Sciatic nerve (tissue), 2 donors: ENCODE measurements at regions not wholly inside any gene's neighbourhood (a gene's known extent, or its start where the extent isn't known, plus 50 kb on each side); places are given as distances from the start of the nearest gene placed in this dataset.

Experiments
- ATAC-seq: fragments of 200-7000 bp; cut with Tn5 transposase; one replicate; pipeline ENCODE4 v1.9.1; 2020; ENCODE audit warnings: mild to moderate bottlenecking, moderate library complexity
- DNase-seq: peaks from one replicate; pipeline ENCODE4 v3.0.0-alpha.2; 2020; ENCODE audit warnings: low spot score
- intact Hi-C: fragments of 100-400 bp; cut with DNase I; formaldehyde crosslinking; loops from one replicate; pipeline ENCODE4 v1.14.2; 2022
- donor health status: DM: no; HTN: no; CAD: no.
- donor health status: DM: no; HTN: no; CAD: no.

DNA sequence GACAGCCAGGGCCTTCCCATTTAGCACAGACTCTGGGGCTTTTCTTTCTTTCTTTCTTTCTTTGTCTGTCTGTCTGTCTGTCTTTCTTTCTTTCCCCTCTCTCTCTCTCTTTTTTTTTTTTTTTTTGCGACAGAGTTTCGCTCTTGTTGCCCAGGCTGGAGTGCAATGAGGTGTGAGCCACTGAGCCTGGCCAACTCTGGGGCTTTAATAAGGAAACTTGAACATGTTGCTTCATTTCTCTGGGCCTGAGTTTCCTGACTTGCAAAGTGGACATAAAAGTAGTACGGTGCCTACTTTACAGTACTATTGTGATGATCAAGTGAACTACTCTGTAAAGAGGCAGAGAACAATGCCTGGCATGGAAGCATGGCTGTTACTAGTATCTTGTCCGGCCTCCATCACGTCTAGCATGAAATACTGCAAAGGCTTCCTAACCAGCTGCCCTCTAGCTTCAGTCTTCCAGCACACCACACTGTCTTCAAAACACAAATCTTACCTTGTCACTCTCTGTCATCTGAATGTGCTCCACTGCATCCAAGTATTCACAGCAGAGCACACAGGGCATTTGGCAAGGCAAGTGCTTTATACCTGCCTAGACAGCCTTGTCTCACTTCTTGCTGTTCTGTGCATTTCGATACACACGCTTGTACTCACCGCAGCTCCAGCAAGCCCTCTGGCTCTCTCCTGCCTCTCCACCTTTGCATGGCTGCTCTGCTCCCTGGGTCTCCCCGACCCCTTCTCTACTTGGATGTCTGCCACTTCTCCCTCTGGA, 96.7 kb downstream of the IRF2BPL start:
- ATAC-seq (no peak), DNase-seq (no peak)
- intact Hi-C loops = no loop called here

- ATAC-seq = no peak
Observed at GRCh38 chr14:76930549-76930948, 98.0 kb downstream of the IRF2BPL start.

GRCh38 chr14:76929927-76930326, 98.6 kb downstream of the IRF2BPL start:
- DNase-seq (no peak), ATAC-seq (peak; percentile 38)
- intact Hi-C loops = no loop called here

More at GRCh38 chr14:76930549-76930948, 98.0 kb downstream of the IRF2BPL start:
- DNase-seq = no peak
- intact Hi-C loops = no loop called here

GRCh38 chr14:76927971-76928700, 100.4 kb downstream of the IRF2BPL start:
- ATAC-seq (no peak), DNase-seq (no peak)
- intact Hi-C loops = no loop called here

GRCh38 chr14:76926521-76927251, 100.5 kb downstream of the LRRC74A start:
- intact Hi-C loops = no loop called here
- DNase-seq = peak; percentile 70
- peak; percentile 83 for ATAC-seq

DNA sequence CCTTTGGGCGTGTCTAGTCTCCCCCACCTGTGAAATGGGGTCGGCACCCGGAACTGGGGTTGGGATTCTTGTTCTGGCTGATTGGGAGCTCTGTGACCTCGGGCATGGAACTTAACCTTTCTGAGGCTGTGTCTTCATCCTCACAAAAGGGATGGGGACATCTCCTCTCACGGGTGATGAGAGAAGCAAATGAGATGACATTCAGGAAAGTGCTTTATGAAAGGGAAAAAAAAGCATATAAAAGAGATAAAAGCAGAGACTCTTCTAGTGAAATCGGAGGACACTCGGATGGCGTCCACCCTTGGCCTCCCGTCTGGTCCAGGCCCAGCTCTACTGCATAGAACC, 98.9 kb downstream of the LRRC74A start:
- DNase-seq = no peak
- intact Hi-C loops = no loop called here
- no peak for ATAC-seq

DNA sequence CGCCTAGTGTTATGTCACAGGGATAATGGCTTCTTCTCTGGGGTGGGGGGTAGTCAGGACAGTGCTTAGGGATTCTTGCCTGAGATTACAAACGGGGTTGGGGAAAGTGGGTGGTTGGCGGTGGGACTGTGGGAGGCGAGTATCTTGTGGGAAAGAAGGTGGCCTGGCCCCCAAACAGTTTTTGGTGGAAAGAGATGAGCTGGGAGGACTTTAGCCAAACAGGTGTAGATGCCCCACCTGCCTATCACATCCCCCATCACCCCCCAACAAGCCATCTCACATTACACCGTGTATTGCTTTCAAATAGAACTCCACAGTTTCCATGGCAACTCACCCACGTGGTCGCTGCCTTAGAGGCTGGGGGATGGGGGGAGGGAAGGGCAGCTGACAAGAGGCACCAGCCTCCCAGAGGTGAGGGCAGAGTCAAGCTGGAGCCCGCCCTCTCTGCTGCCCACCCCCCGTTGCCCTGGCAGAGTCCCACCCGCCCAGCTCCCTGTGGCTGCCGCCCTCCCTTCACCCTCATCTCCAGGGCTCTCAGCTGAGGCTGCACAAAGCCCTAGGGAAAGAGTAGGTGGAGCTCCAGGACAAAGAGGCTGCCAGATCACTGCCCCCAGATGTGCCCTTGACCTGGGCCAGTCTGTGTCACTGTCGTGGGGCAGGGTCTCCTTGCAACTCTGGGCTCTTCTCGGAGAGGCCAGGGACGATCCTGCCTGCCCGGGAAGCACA, 98.3 kb downstream of the LRRC74A start:
- intact Hi-C loops = no loop called here
- peak; percentile 12 for ATAC-seq
- DNase-seq = peak; percentile 68

- intact Hi-C loops = no loop called here
- ATAC-seq (no peak), DNase-seq (no peak)
Observed at GRCh38 chr14:76923431-76924370, 97.5 kb downstream of the LRRC74A start.

GRCh38 chr14:76922584-76922983, 96.4 kb downstream of the LRRC74A start:
- intact Hi-C loops = no loop called here
- DNase-seq (no peak), ATAC-seq (no peak)

- intact Hi-C loops = no loop called here
- no peak for ATAC-seq
- DNase-seq = no peak
Observed at GRCh38 chr14:76922092-76922491, 95.9 kb downstream of the LRRC74A start.

DNA sequence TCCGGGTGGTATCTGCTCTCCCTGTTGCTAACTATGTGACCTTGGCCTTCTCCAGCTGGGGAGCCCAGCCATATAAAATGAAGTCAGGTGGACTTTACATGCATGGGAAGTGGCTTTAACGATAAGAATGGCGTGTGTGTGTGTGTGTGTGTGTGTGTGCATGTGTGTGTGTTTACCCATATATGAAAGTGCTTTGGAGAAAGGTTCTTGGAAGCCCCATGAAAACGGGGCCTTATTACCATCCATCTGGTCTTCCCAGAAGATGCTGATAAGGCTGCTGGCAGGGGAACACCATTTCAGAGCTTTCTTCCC, 94.8 kb downstream of the LRRC74A start:
- intact Hi-C loops = no loop called here
- ATAC-seq = no peak
- no peak for DNase-seq

DNA sequence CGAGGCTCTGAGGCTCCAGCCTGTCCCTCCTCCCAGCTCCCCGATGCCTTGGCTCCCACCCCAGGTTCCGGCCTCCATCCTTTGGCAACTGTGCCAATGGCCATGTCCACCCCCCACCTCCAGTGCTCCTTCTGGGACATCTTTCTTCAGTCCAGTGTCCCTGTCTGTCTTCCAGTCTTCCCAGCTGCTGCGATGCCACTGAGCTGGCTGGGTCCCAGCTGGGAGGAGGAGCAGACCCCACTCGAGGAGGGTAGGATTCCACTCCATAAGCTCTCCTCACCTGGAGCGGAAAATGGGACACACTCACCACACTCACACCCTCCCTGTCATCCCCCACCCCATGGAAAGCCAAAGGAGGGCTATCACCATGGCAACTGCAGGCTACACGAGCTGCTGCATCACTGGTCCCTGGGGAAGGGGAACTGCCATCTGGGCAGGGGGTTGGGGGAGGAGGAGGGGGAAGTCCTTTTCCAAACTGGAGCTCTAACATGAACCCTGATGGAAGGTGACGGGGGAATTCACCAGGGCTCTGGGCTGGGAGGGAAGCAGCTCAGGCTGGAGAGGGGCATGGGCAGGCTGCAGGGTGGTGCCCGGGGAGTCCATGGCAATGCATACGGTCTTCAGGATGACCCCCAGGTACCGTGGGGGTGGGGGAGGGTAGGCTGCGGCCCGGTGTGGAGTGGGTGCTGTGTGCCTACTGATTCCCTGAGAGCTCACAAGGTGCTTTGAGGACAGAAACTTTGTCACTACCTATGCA, 94.3 kb downstream of the LRRC74A start:
- DNase-seq = peak; percentile 67
- intact Hi-C loops = no loop called here
- ATAC-seq = no peak

DNA sequence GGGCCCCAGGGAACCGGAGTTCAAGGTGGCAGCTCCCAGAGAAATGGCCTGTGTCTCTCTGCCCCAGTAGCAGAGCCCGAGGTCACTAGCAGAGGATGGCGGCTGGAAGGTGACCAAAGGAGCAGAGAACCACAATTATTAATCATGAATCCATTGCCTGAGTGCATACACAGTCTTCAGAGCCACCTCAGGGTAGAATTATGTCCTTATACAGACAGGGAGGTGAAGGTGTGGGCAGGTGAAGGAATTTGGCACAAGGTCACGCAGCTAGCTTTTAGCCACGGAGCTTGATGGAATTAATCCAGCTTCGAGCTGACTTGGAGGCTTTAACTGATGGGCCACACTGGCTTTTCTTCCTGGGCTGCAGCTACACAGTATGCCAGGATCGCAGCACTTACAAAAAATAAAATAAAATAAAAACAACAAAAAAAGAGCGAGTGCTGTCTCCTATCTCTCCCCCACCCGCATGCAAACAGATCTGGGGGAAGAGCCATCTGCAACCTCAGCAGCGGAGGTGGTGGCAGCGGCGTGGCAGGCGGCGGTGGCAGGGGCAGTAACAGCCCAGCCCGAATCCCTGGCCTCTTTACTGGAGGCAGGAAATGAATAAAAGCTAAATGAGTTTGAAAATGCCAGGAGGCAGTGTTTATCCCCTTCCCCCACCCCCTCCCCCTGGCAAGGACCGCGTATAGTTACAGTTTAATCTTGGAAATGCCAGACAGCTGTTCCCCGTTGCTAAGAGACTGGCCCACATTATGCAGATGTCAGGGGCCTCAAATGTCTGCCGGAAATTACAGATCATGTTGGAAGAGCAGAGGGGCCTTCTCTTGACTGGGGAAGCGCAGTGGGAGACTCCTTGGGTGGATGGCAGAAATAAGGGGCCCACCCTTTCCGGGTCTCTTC, 93.5 kb downstream of the LRRC74A start:
- intact Hi-C loops = loop anchor here (10.0 kb wide), 1 partner anchor 105 kb away; the partner anchor contains the start of gene IRF2BPL
- ATAC-seq = peak; percentile 0
- DNase-seq = no peak
